Forelimb muscle (tissue), 1 donor: ENCODE measurements at regions not wholly inside any gene's neighbourhood (a gene's known extent, or its start where the extent isn't known, plus 50 kb on each side); places are given as distances from the start of the nearest gene placed in this dataset.

ENCODE experiments used
- DNase-seq: peaks from one replicate; pipeline ENCODE4 v3.0.0-alpha.2; 2013; ENCODE audit warnings: low read depth

GRCh38 chr16:55944377-55944802 is 69.2 kb upstream of the CES5A start:
- peak; percentile 80 for DNase-seq

- no peak for DNase-seq
Measured at GRCh38 chr16:55943267-55943666, 68.1 kb upstream of the CES5A start.

GRCh38 chr16:55942821-55943220 is 67.6 kb upstream of the CES5A start:
- DNase-seq: no peak

- no peak for DNase-seq
Measured at GRCh38 chr16:55941552-55941951, 66.4 kb upstream of the CES5A start.

GRCh38 chr16:55938126-55938525 is 63.0 kb upstream of the CES5A start:
- DNase-seq: no peak

GRCh38 chr16:55933038-55933437 is 57.9 kb upstream of the CES5A start:
- DNase-seq: no peak

- DNase-seq: no peak
Measured at GRCh38 chr16:55930036-55930435, 54.9 kb upstream of the CES5A start.

GRCh38 chr16:55929181-55929580 is 54.0 kb upstream of the CES5A start:
- DNase-seq: no peak

- DNase-seq: no peak
Measured at GRCh38 chr16:55925242-55925641, 50.1 kb upstream of the CES5A start.
